Endothelial cell of umbilical vein (primary cell): ENCODE measurements at regions not wholly inside any gene's neighbourhood (a gene's known extent, or its start where the extent isn't known, plus 50 kb on each side); places are given as distances from the start of the nearest gene placed in this dataset.

Experiments used
- BruUV-seq: library from RNA; stranded (reverse); fragments of 400-500 nt; replicated peaks from 2 replicates; lab custom pipeline; 2021; lab: Mats Ljungman, UMichigan
- CTCF ChIA-PET: fragments of 300-600, 350-600 bp; sonication (Branson Sonifier 250); formaldehyde crosslinking; loops from one replicate; lab custom pipeline; 2021; ENCODE audit warnings: antibody characterized with exemption, inconsistent platforms; lab: Charles Lee
- POLR2A ChIA-PET: fragments of 300-600, 350-600 bp; sonication (Branson Sonifier 250); formaldehyde crosslinking; loops from one replicate; lab custom pipeline; 2021; ENCODE audit warnings: antibody characterized with exemption, inconsistent platforms; lab: Charles Lee
- DNase-seq: peaks from one replicate; pipeline ENCODE4 v3.0.0-alpha.2; 2011; ENCODE audit warnings: low read depth, low spot score
- FAIRE-seq: peaks from 2 replicates; lab custom pipeline; 2011; peaks lifted over from hg19 to GRCh38; lab: Jason Lieb, UNC
- H2AFZ ChIP-seq: 2 replicates; pipeline ENCODE4 v1.6.0; 2012; ENCODE audit warnings: low read depth, low read length, control low read depth, inconsistent platforms
- H3K27ac ChIP-seq: 2 replicates; pipeline ENCODE4 v1.5.1; 2011; ENCODE audit warnings: low read depth, mild to moderate bottlenecking, control low read depth, low read length, moderate library complexity; ENCODE audit not compliant: insufficient read depth
- H3K27me3 ChIP-seq, 2 experiments: 2 replicates each; pipeline versions ENCODE4 v1.6.0 to v1.6.1; 2011; ENCODE audit warnings: low read length in 2 of 2, mixed read lengths in 1 of 2; ENCODE audit not compliant: control insufficient read depth in 2 of 2, insufficient read depth in 2 of 2
- H3K36me3 ChIP-seq, 2 experiments: 2 replicates in 1 of 2; 3 replicates in 1 of 2; pipeline ENCODE4 v1.5.1; 2011; ENCODE audit warnings: low read length in 2 of 2, mild to moderate bottlenecking in 1 of 2, moderate library complexity in 1 of 2; ENCODE audit not compliant: control insufficient read depth in 2 of 2, insufficient read depth in 2 of 2; ENCODE audit errors: extremely low read depth in 1 of 2
- H3K4me1 ChIP-seq: 3 replicates; pipeline ENCODE4 v1.5.1; 2011; ENCODE audit warnings: mild to moderate bottlenecking, low read length; ENCODE audit not compliant: control insufficient read depth, insufficient read depth; ENCODE audit errors: extremely low read depth
- H3K4me2 ChIP-seq: 2 replicates; pipeline ENCODE4 v1.6.1; 2011; ENCODE audit warnings: low read length, control low read depth, mixed read lengths; ENCODE audit not compliant: insufficient read depth
- H3K4me3 ChIP-seq, 3 experiments: fragments of 200-600 bp in 1 of 3; sonication (generic), shearing (Covaris generic) in 1 of 3; replicated peaks in 1 of 3; 2 replicates each; pipeline ENCODE4 v1.5.1; 2011 to 2016; ENCODE audit warnings: control low read depth in 3 of 3, low read length in 3 of 3, mild to moderate bottlenecking in 2 of 3, inconsistent platforms in 1 of 3, low read depth in 1 of 3, moderate library complexity in 1 of 3; ENCODE audit not compliant: insufficient read depth in 1 of 3
- H3K79me2 ChIP-seq: 2 replicates; pipeline ENCODE4 v1.6.0; 2012; ENCODE audit warnings: low read length, inconsistent platforms; ENCODE audit not compliant: control insufficient read depth, insufficient read depth
- H3K9ac ChIP-seq: replicated peaks from 2 replicates; pipeline ENCODE3; 2011; ENCODE audit warnings: low read length, control low read depth; ENCODE audit not compliant: insufficient read depth; ENCODE audit errors: extremely low read depth
- H3K9me1 ChIP-seq: replicated peaks from 3 replicates; pipeline ENCODE4 v1.6.0; 2011; ENCODE audit warnings: mild to moderate bottlenecking, low read length; ENCODE audit not compliant: control insufficient read depth, insufficient read depth; ENCODE audit errors: extremely low read depth
- H3K9me3 ChIP-seq: replicated peaks from 2 replicates; pipeline ENCODE4 v1.5.1; 2012; ENCODE audit warnings: low read length, inconsistent platforms; ENCODE audit not compliant: control insufficient read depth, insufficient read depth
- H4K20me1 ChIP-seq: replicated peaks from 2 replicates; pipeline ENCODE3; 2011; ENCODE audit warnings: mild to moderate bottlenecking, low read length; ENCODE audit not compliant: control insufficient read depth, insufficient read depth; ENCODE audit errors: extremely low read depth
- CTCF ChIP-seq, 2 donors: IDR thresholded peaks; 1 replicate in 1 of 2; 2 replicates in 1 of 2; pipeline ENCODE4 v1.5.1; 2011; ENCODE audit warnings: low read length in 2 of 2, mild to moderate bottlenecking in 2 of 2, moderate library complexity in 2 of 2, control low read depth in 1 of 2, inconsistent platforms in 1 of 2, low read depth in 1 of 2; ENCODE audit not compliant: insufficient read depth in 1 of 2; ENCODE audit errors: extremely low read depth in 1 of 2
- EZH2 ChIP-seq: IDR thresholded peaks from 2 replicates; pipeline ENCODE4 v1.6.1; 2012; ENCODE audit warnings: borderline replicate concordance, low read depth, mild to moderate bottlenecking, moderate library complexity, low read length, inconsistent platforms; ENCODE audit not compliant: severe bottlenecking
- FOS ChIP-seq: IDR thresholded peaks from 2 replicates; pipeline ENCODE4 v1.6.1; 2011; ENCODE audit warnings: mild to moderate bottlenecking, low read length, moderate library complexity, borderline replicate concordance; ENCODE audit not compliant: insufficient read depth
- GATA2 ChIP-seq: IDR thresholded peaks from 2 replicates; pipeline ENCODE4 v1.7.0; 2011; ENCODE audit warnings: low read depth, mild to moderate bottlenecking, moderate library complexity, mixed read lengths, low read length; ENCODE audit not compliant: insufficient read length, insufficient read depth
- JUN ChIP-seq: IDR thresholded peaks from 2 replicates; pipeline ENCODE4 v1.6.1; 2011; ENCODE audit warnings: borderline replicate concordance, low read depth; ENCODE audit not compliant: insufficient read length, insufficient read depth
- MAX ChIP-seq: IDR thresholded peaks from 2 replicates; pipeline ENCODE4 v1.6.1; 2011; ENCODE audit not compliant: insufficient read depth, insufficient read length
- MYC ChIP-seq: IDR thresholded peaks from one replicate; pipeline ENCODE4 v1.6.1; 2011; ENCODE audit warnings: mild to moderate bottlenecking, low read depth, low read length
- POLR2A ChIP-seq: IDR thresholded peaks from 2 replicates; pipeline ENCODE4 v1.6.1; 2012; ENCODE audit warnings: low read depth, mild to moderate bottlenecking, control low read depth, low read length
- POLR2AphosphoS5 ChIP-seq: IDR thresholded peaks from 2 replicates; pipeline ENCODE4 v1.6.1; 2012; ENCODE audit warnings: low read depth, mild to moderate bottlenecking, control low read depth, low read length, moderate library complexity; ENCODE audit not compliant: insufficient read depth
- dilution Hi-C: fragments of 300-500 bp; cut with MboI; formaldehyde crosslinking; loops from one replicate; pipeline ENCODE4 v1.15.0; 2019; ENCODE audit warnings: low sequenced_read_pairs; ENCODE audit not compliant: extremely low pct_ligation_motif_present
- intact Hi-C: fragments of 100-400 bp; cut with micrococcal nuclease; formaldehyde crosslinking; loops from one replicate; pipeline ENCODE4 v1.10.0; 2022

GRCh38 chr6:8245726-8246125 is 143.4 kb upstream of the EEF1E1 start:
- ChIA-PET CTCF (interaction anchor here (2.1 kb wide), 1 partner anchor 26 kb away, joined by 9 read pairs; no protein-coding TSS in a partner anchor), POLR2A (no interaction called here)
- Histone ChIP-seq H3K9me1 (no peaks in the 10 kb centered on the region), H3K27ac (no peak overlapping the region), H2AFZ (no peak overlapping the region), H3K79me2 (no peaks in the 10 kb centered on the region), H3K36me3 (no peaks in the 10 kb centered on the region), H3K9ac (no peak overlapping the region), H3K4me1 (no peaks in the 10 kb centered on the region), H3K9me3 (no peaks in the 10 kb centered on the region), H3K27me3 (peaks cover 0 to 7% of the 10 kb centered on the region in 2 experiments), H4K20me1 (no peaks in the 10 kb centered on the region), H3K4me2 (no peak overlapping the region), H3K4me3 (no peak overlapping the region)
- FAIRE-seq (no peak), DNase-seq (no peak)
- dilution Hi-C loops: no loop called here
- TF ChIP-seq POLR2AphosphoS5 (no peak), MAX (no peak), POLR2A (no peak), CTCF (IDR thresholded peaks at IDR 0.05; ENCODE audit: extremely low read depth in 1 of 2, insufficient read depth in 1 of 2, low read depth in 1 of 2, low read length in 2 of 2) (no peak), FOS (no peak)
- BruUV-seq: no TSS peak
- intact Hi-C loops: no loop called here

- Histone ChIP-seq H3K9me1 (no peaks in the 10 kb centered on the region), H3K27ac (no peak overlapping the region), H3K9ac (no peak overlapping the region), H2AFZ (no peak overlapping the region), H3K36me3 (no peaks in the 10 kb centered on the region), H3K27me3 (peaks cover under 1 to 10% of the 10 kb centered on the region in 2 experiments), H3K4me3 (no peak overlapping the region), H3K79me2 (no peaks in the 10 kb centered on the region), H3K4me2 (no peak overlapping the region), H3K4me1 (no peaks in the 10 kb centered on the region), H3K9me3 (no peaks in the 10 kb centered on the region), H4K20me1 (no peaks in the 10 kb centered on the region)
- dilution Hi-C loops: no loop called here
- DNase-seq: no peak
- TF ChIP-seq FOS (no peak), GATA2 (no peak), JUN (no peak), MYC (no peak), EZH2 (no peak), POLR2AphosphoS5 (no peak), MAX (no peak), CTCF (IDR thresholded peaks at IDR 0.05; ENCODE audit: extremely low read depth in 1 of 2, insufficient read depth in 1 of 2, low read depth in 1 of 2, low read length in 2 of 2) (no peak), POLR2A (no peak)
- CTCF ChIA-PET: no interaction called here
- no peak for FAIRE-seq
- intact Hi-C loops: no loop called here
- no TSS peak for BruUV-seq
- POLR2A ChIA-PET: interaction anchor here (0.7 kb wide), 1 partner anchor 854 kb away, joined by 6 read pairs; the partner anchor contains the start of genes CAGE1 and RIOK1
Measured at GRCh38 chr6:8243475-8243874, 141.1 kb upstream of the EEF1E1 start.
